ENCODE measurements at regions not wholly inside any gene's neighbourhood (a gene's known extent, or its start where the extent isn't known, plus 50 kb on each side); places are given as distances from the start of the nearest gene placed in this dataset.

GRCh38 chr12:89051065-89051677, 301.1 kb downstream of the DUSP6 start:
- DNase-seq = no peak

GRCh38 chr12:89047856-89048418, 304.4 kb downstream of the DUSP6 start:
- DNase-seq = no peak

- DNase-seq = no peak
Measured at GRCh38 chr12:89041078-89041477, 311.2 kb downstream of the DUSP6 start.

GRCh38 chr12:89040146-89040964, 311.9 kb downstream of the DUSP6 start:
- DNase-seq = no peak

- no peak for DNase-seq
Measured at GRCh38 chr12:89038831-89039512, 313.3 kb downstream of the DUSP6 start.

- no peak for DNase-seq
Measured at GRCh38 chr12:89033062-89033461, 319.2 kb downstream of the DUSP6 start.

- no peak for DNase-seq
Measured at GRCh38 chr12:89029961-89030360, 322.3 kb downstream of the DUSP6 start.

GRCh38 chr12:89024580-89024979, 327.7 kb downstream of the DUSP6 start:
- no peak for DNase-seq

- no peak for DNase-seq
Measured at GRCh38 chr12:89023936-89024335, 328.4 kb downstream of the DUSP6 start.

GRCh38 chr12:89020689-89021088, 331.6 kb downstream of the DUSP6 start:
- DNase-seq = no peak

GRCh38 chr12:89020121-89020480, 332.2 kb downstream of the DUSP6 start:
- no peak for DNase-seq

GRCh38 chr12:89019439-89020120, 332.7 kb downstream of the DUSP6 start:
- DNase-seq = peak; percentile 12

GRCh38 chr12:89016970-89017778, 335.1 kb downstream of the DUSP6 start:
- DNase-seq = peak; percentile 46

- DNase-seq = no peak
Measured at GRCh38 chr12:89015419-89015818, 336.9 kb downstream of the DUSP6 start.

- no peak for DNase-seq
Measured at GRCh38 chr12:88998421-88998820, 353.9 kb downstream of the DUSP6 start.

- DNase-seq = no peak
Measured at GRCh38 chr12:88996200-88996788, 356.0 kb downstream of the DUSP6 start.

GRCh38 chr12:88994971-88995370, 357.3 kb downstream of the DUSP6 start:
- DNase-seq = no peak

- DNase-seq = no peak
Measured at GRCh38 chr12:88994537-88994936, 357.8 kb downstream of the DUSP6 start.

- no peak for DNase-seq
Measured at GRCh38 chr12:88993651-88994050, 358.6 kb downstream of the DUSP6 start.

- no peak for DNase-seq
Measured at GRCh38 chr12:88986056-88986455, 366.2 kb downstream of the DUSP6 start.

GRCh38 chr12:88985631-88986030, 366.7 kb downstream of the DUSP6 start:
- DNase-seq = no peak

GRCh38 chr12:88985011-88985410, 367.3 kb downstream of the DUSP6 start:
- DNase-seq = no peak

Data from NCI-H1048 (cell line).